H1 (cell line): ENCODE measurements at regions not wholly inside any gene's neighbourhood (a gene's known extent, or its start where the extent isn't known, plus 50 kb on each side); places are given as distances from the start of the nearest gene placed in this dataset.
A peak's percentile ranks its signal among the peaks of the same experiment; 100 is the strongest.

Experiments used
- CTCF ChIA-PET: fragments of 300-600 bp; sonication (Branson Sonifier 250); formaldehyde crosslinking; loops from one replicate; lab custom pipeline; 2021; ENCODE audit not compliant: partially characterized antibody; lab: Charles Lee
- POLR2A ChIA-PET: fragments of 300-600 bp; sonication (Branson Sonifier 250); formaldehyde crosslinking; loops from one replicate; lab custom pipeline; 2021; ENCODE audit warnings: inconsistent platforms; ENCODE audit not compliant: partially characterized antibody; lab: Charles Lee
- DNase-seq, 2 experiments: peaks; one replicate each; pipeline versions ENCODE4 v3.0.0 to v3.0.0-alpha.2; 2010 to 2022; ENCODE audit warnings: low spot score in 2 of 2, low read depth in 1 of 2, mixed read lengths in 1 of 2
- FAIRE-seq: peaks from 2 replicates; lab custom pipeline; 2011; peaks lifted over from hg19 to GRCh38; lab: Jason Lieb, UNC
- H2AFZ ChIP-seq: 2 replicates; pipeline ENCODE4 v1.8.1; 2012; ENCODE audit warnings: low read length, inconsistent platforms
- H2AK5ac ChIP-seq: 2 replicates; pipeline ENCODE4 v1.6.1; 2013; ENCODE audit warnings: low read depth, low read length
- H2BK120ac ChIP-seq: replicated peaks from 2 replicates; pipeline ENCODE3; 2013; ENCODE audit warnings: low read depth, low read length, inconsistent platforms
- H2BK12ac ChIP-seq: 2 replicates; pipeline ENCODE4 v1.6.1; 2013; ENCODE audit warnings: low read depth, low read length
- H2BK15ac ChIP-seq: 2 replicates; pipeline ENCODE4 v1.6.1; 2013; ENCODE audit warnings: low read length
- H2BK20ac ChIP-seq: 2 replicates; pipeline ENCODE4 v1.6.1; 2013; ENCODE audit warnings: low read length
- H2BK5ac ChIP-seq: 2 replicates; pipeline ENCODE4 v1.6.1; 2013; ENCODE audit warnings: low read depth, low read length
- H3K14ac ChIP-seq: 2 replicates; pipeline ENCODE4 v1.6.1; 2013; ENCODE audit warnings: inconsistent platforms; ENCODE audit not compliant: insufficient read length
- H3K18ac ChIP-seq: 2 replicates; pipeline ENCODE4 v1.6.1; 2013; ENCODE audit warnings: low read length; ENCODE audit errors: extremely low read depth
- H3K23ac ChIP-seq: 2 replicates; pipeline ENCODE4 v1.6.1; 2013; ENCODE audit warnings: inconsistent platforms; ENCODE audit not compliant: insufficient read length
- H3K23me2 ChIP-seq: 2 replicates; pipeline ENCODE4 v1.6.1; 2013; ENCODE audit warnings: low read depth, low read length
- H3K27ac ChIP-seq: 2 replicates; pipeline ENCODE4 v1.6.1; 2011; ENCODE audit warnings: low read depth, low read length, inconsistent platforms
- H3K27me3 ChIP-seq, 4 experiments: replicated peaks in 1 of 4; 1 replicate in 1 of 4; 2 replicates in 3 of 4; pipeline versions ENCODE4 v1.6.1 to v1.8.1; 2011 to 2013; ENCODE audit warnings: low read length in 3 of 4, mild to moderate bottlenecking in 3 of 4, inconsistent platforms in 2 of 4, mixed read lengths in 2 of 4, moderate library complexity in 1 of 4; ENCODE audit not compliant: control insufficient read depth in 3 of 4, insufficient read depth in 3 of 4; ENCODE audit errors: extremely low read depth in 1 of 4
- H3K36me3 ChIP-seq, 4 experiments: 2 replicates each; pipeline versions ENCODE4 v1.6.1 to v1.8.1; 2011 to 2013; ENCODE audit warnings: mild to moderate bottlenecking in 4 of 4, low read length in 3 of 4, moderate library complexity in 2 of 4, control low read depth in 1 of 4, inconsistent platforms in 1 of 4; ENCODE audit not compliant: insufficient read depth in 4 of 4, control insufficient read depth in 2 of 4
- H3K4ac ChIP-seq: replicated peaks from 2 replicates; pipeline ENCODE3; 2013; ENCODE audit warnings: low read length, low read depth, mixed read lengths, inconsistent platforms; ENCODE audit not compliant: insufficient read length
- H3K4me1 ChIP-seq, 4 experiments: replicated peaks in 1 of 4; 1 replicate in 1 of 4; 2 replicates in 3 of 4; pipeline versions ENCODE4 v1.6.1 to v1.8.1; 2011 to 2013; ENCODE audit warnings: low read length in 3 of 4, inconsistent platforms in 2 of 4, mixed read lengths in 1 of 4; ENCODE audit not compliant: insufficient read depth in 4 of 4, control insufficient read depth in 3 of 4
- H3K4me2 ChIP-seq, 2 experiments: 2 replicates each; pipeline versions ENCODE4 v1.6.1 to v1.8.1; 2011 to 2013; ENCODE audit warnings: low read depth in 2 of 2, low read length in 2 of 2, control low read depth in 1 of 2, inconsistent platforms in 1 of 2, mild to moderate bottlenecking in 1 of 2; ENCODE audit not compliant: insufficient read depth in 1 of 2
- H3K4me3 ChIP-seq, 4 experiments: fragments of 200-600, 300-600 bp in 1 of 4; sonication (generic), shearing (Covaris generic), sonication (Bioruptor Twin) in 1 of 4; 2 replicates each; pipeline versions ENCODE4 v1.5.1 to v1.8.1; 2011 to 2016; ENCODE audit warnings: low read length in 4 of 4, low read depth in 3 of 4, control low read depth in 2 of 4, inconsistent platforms in 2 of 4, mild to moderate bottlenecking in 2 of 4, mixed read lengths in 1 of 4, moderate library complexity in 1 of 4; ENCODE audit not compliant: insufficient read depth in 2 of 4; ENCODE audit errors: extremely low read depth in 1 of 4
- H3K56ac ChIP-seq: replicated peaks from 2 replicates; pipeline ENCODE3; 2013; ENCODE audit warnings: low read depth, mild to moderate bottlenecking, mixed read lengths, low read length, inconsistent platforms; ENCODE audit not compliant: insufficient read length
- H3K79me1 ChIP-seq: 2 replicates; pipeline ENCODE4 v1.6.1; 2013; ENCODE audit warnings: low read depth, low read length, control low read depth
- H3K79me2 ChIP-seq, 2 experiments: 2 replicates each; pipeline versions ENCODE4 v1.6.1 to v1.8.1; 2012 to 2013; ENCODE audit warnings: low read length in 2 of 2, mild to moderate bottlenecking in 2 of 2, inconsistent platforms in 1 of 2; ENCODE audit not compliant: insufficient read depth in 2 of 2, control insufficient read depth in 1 of 2
- H3K9ac ChIP-seq, 4 experiments: replicated peaks in 1 of 4; 1 replicate in 1 of 4; 2 replicates in 3 of 4; pipeline versions ENCODE4 v1.6.1 to v1.8.1; 2011 to 2013; ENCODE audit warnings: low read depth in 3 of 4, low read length in 3 of 4, control low read depth in 2 of 4, mild to moderate bottlenecking in 2 of 4, moderate library complexity in 2 of 4, inconsistent platforms in 1 of 4; ENCODE audit errors: extremely low read depth in 1 of 4
- H3K9me3 ChIP-seq, 2 experiments: 2 replicates each; pipeline versions ENCODE4 v1.6.1 to v1.8.1; 2012 to 2013; ENCODE audit warnings: mild to moderate bottlenecking in 2 of 2, moderate library complexity in 2 of 2, control low read depth in 1 of 2, inconsistent platforms in 1 of 2, low read depth in 1 of 2, low read length in 1 of 2, mixed read lengths in 1 of 2; ENCODE audit not compliant: insufficient read depth in 2 of 2
- H4K20me1 ChIP-seq, 2 experiments: replicated peaks in 1 of 2; 2 replicates each; pipeline versions ENCODE3 to v1.8.1; 2011 to 2013; ENCODE audit warnings: inconsistent platforms in 2 of 2, low read length in 2 of 2, mild to moderate bottlenecking in 1 of 2; ENCODE audit not compliant: insufficient read depth in 2 of 2, control insufficient read depth in 1 of 2
- H4K5ac ChIP-seq: 2 replicates; pipeline ENCODE4 v1.6.1; 2013; ENCODE audit warnings: low read length, low read depth, mixed read lengths, inconsistent platforms; ENCODE audit not compliant: insufficient read length
- H4K8ac ChIP-seq: 2 replicates; pipeline ENCODE4 v1.8.0; 2013; ENCODE audit warnings: mild to moderate bottlenecking, moderate library complexity, low read length, inconsistent platforms; ENCODE audit not compliant: insufficient read depth; ENCODE audit errors: extremely low read depth
- H4K91ac ChIP-seq: replicated peaks from 2 replicates; pipeline ENCODE3; 2013; ENCODE audit warnings: low read length, mixed read lengths, inconsistent platforms; ENCODE audit not compliant: insufficient read length
- CEBPB ChIP-seq: IDR thresholded peaks from 2 replicates; pipeline ENCODE4 v1.6.1; 2012; ENCODE audit warnings: low read depth, low read length
- GABPA ChIP-seq: IDR thresholded peaks from 2 replicates; pipeline ENCODE4 v1.6.1; 2011; ENCODE audit warnings: mild to moderate bottlenecking, low read length, moderate library complexity, borderline replicate concordance; ENCODE audit not compliant: insufficient read depth
- JUND ChIP-seq: IDR thresholded peaks from 2 replicates; pipeline ENCODE4 v1.6.1; 2011; ENCODE audit warnings: mild to moderate bottlenecking, improper control_type of control experiment, low read length
- KDM1A ChIP-seq: fragments of 200-600, 300-600 bp; sonication (generic); IDR thresholded peaks from 2 replicates; pipeline ENCODE4 v1.7.1; 2016; ENCODE audit warnings: mild to moderate bottlenecking, low read length, borderline replicate concordance
- KDM4A ChIP-seq: IDR thresholded peaks from one replicate; pipeline ENCODE4 v1.7.1; 2012; ENCODE audit warnings: low read depth, mild to moderate bottlenecking, moderate library complexity, low read length, inconsistent platforms; ENCODE audit not compliant: severe bottlenecking
- POLR2A ChIP-seq, 2 experiments: IDR thresholded peaks; 1 replicate in 1 of 2; 2 replicates in 1 of 2; pipeline ENCODE4 v1.6.1; 2011; ENCODE audit warnings: low read depth in 2 of 2, low read length in 2 of 2, mild to moderate bottlenecking in 2 of 2; ENCODE audit errors: control extremely low read depth in 1 of 2
- SIN3A ChIP-seq, 2 experiments: IDR thresholded peaks in 1 of 2; conservative IDR thresholded peaks in 1 of 2; 2 replicates each; pipeline ENCODE4 v1.6.1; 2011 to 2012; ENCODE audit warnings: low read length in 2 of 2, improper control_type of control experiment in 1 of 2, low read depth in 1 of 2, mild to moderate bottlenecking in 1 of 2
- SP2 ChIP-seq: IDR thresholded peaks from 2 replicates; pipeline ENCODE4 v1.6.1; 2012; ENCODE audit warnings: mild to moderate bottlenecking, low read length, inconsistent platforms
- SP4 ChIP-seq: IDR thresholded peaks from 2 replicates; pipeline ENCODE4 v1.6.1; 2012; ENCODE audit warnings: low read length, inconsistent platforms
- SUZ12 ChIP-seq: fragments of 200-600 bp; sonication (generic); IDR thresholded peaks from 2 replicates; pipeline ENCODE4 v1.6.1; 2012; ENCODE audit warnings: mild to moderate bottlenecking, inconsistent platforms, low read length, moderate library complexity, mixed read lengths
- TBP ChIP-seq: IDR thresholded peaks from 2 replicates; pipeline ENCODE4 v1.6.1; 2011; ENCODE audit warnings: low read depth, low read length, improper control_type of control experiment
- WGBS, 2 experiments: shearing (Covaris generic) in 1 of 2; methylation state at CpG; one replicate each; pipeline versions ENCODE4 v1.1.6 to v1.1.7; 2013 to 2015; ENCODE audit warnings: low lambda C conversion rate in 2 of 2, mixed read lengths in 2 of 2, inconsistent platforms in 1 of 2, low coverage in 1 of 2, missing lambda C conversion rate in 1 of 2; ENCODE audit not compliant: insufficient replicate concordance in 2 of 2, insufficient coverage in 1 of 2, insufficient read length in 1 of 2; ENCODE audit errors: extremely low coverage in 1 of 2, missing lambda C conversion rate in 1 of 2; 5-methylcytosine and 5-hydroxymethylcytosine counted together

DNA sequence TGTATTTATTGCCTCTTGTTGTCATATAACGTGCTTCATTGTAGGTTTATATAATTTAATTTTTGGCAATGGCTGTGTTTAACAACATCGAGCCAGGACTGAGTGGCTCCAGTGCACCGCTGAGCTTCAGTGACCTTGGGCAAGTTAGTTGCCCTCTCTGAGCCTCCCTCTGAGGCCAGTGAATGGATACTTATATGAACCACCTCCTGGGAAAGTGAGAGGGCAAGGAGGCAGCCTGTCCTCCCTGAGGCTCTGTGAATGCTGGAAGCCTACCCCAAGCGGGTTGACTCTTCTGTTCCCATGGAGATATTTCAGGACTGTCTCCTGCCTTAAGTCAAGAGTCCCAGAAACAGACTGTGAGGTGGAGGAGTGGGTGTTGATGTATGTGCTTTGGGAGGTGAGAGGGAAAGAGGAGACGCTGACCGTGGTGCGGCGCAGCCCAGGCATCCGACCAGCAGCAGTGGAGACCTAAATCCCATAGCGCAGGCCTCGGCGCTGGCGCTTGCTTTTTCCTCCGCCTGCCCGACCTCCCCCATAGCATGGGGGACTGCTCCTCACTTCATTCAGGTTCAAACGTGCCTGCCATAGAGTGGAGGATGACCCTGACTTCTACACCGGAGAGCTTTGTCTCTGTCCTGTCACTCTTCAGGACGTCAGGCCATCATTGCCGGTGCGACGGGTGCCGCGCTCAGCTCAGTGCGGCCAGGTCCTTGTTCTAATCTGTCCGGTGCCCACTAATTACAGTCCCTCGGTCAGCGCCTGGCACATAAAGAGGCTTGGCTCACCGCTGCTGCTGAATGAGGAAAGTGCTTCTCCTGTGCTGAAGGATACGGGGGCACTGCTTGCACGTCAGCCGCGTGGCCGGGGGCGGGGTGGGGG is 167.3 kb upstream of the HS6ST1 start:
- Histone ChIP-seq H3K56ac (no peak overlapping the region), H3K4me3 (no peak overlapping the region), H2BK15ac (no peak overlapping the region), H4K20me1 (no peaks in the 10 kb centered on the region), H3K79me1 (no peaks in the 10 kb centered on the region), H3K4me2 (no peak overlapping the region), H3K14ac (no peak overlapping the region), H3K4me1 (peaks cover 3 to 18% (median 14%) of the 10 kb centered on the region in 4 experiments; a peak in 6 of 7 replicates), H3K23me2 (no peaks in the 10 kb centered on the region), H2AK5ac (no peak overlapping the region), H4K91ac (peak overlapping the region; percentile 31), H2AFZ (no peak overlapping the region), H2BK5ac (no peak overlapping the region), H3K4ac (no peak overlapping the region), H4K5ac (no peak overlapping the region), H3K9ac (no peak overlapping the region), H3K18ac (no peak overlapping the region), H3K36me3 (no peaks in the 10 kb centered on the region), H3K9me3 (no peaks in the 10 kb centered on the region), H2BK12ac (peak overlapping the region; percentile 60; the same call in 1 of the 2 replicates), H4K8ac (no peak overlapping the region), H3K23ac (no peak overlapping the region), H3K79me2 (no peaks in the 10 kb centered on the region), H2BK20ac (no peak overlapping the region), H2BK120ac (no peak overlapping the region), H3K27me3 (no peaks in the 10 kb centered on the region), H3K27ac (no peak overlapping the region)
- DNase-seq, result no peak
- CTCF ChIA-PET, result interaction anchor here (0.6 to 3.9 kb wide), 6 partner anchors 14 to 114 kb away, joined by 3 to 16 read pairs (median 4); no protein-coding TSS in a partner anchor
- FAIRE-seq, result no peak
- WGBS, 2 experiments, result 92% methylated on average over 18 of the region's 34 CpGs; no CpG with 5 or more reads in 1 of the 2 experiments
- no peak for TF ChIP-seq SP2
- no peak for TF ChIP-seq CEBPB
- TF ChIP-seq SIN3A (conservative IDR thresholded peaks at IDR 0.05 in 1 of 2, IDR thresholded peaks at IDR 0.05 in 1 of 2; ENCODE audit: low read depth in 1 of 2, low read length in 2 of 2), result no peak
- no peak for TF ChIP-seq JUND
- TF ChIP-seq KDM1A, result no peak
- TF ChIP-seq TBP, result no peak
- no peak for TF ChIP-seq POLR2A (IDR thresholded peaks at IDR 0.05; ENCODE audit: control extremely low read depth in 1 of 2, low read depth in 2 of 2, low read length in 2 of 2)
- TF ChIP-seq KDM4A, result no peak
- no peak for TF ChIP-seq SUZ12
- TF ChIP-seq SP4, result no peak
- TF ChIP-seq GABPA, result no peak
- POLR2A ChIA-PET, result no interaction called here
